HEK293T (cell line): ENCODE measurements at regions not wholly inside any gene's neighbourhood (a gene's known extent, or its start where the extent isn't known, plus 50 kb on each side); places are given as distances from the start of the nearest gene placed in this dataset.

ENCODE experiments used
- BHLHE40 ChIP-seq: fragments of 450-650 bp; IDR thresholded peaks from 2 replicates; pipeline ENCODE4 v1.6.1; 2016; ENCODE audit warnings: mild to moderate bottlenecking, moderate library complexity, borderline replicate concordance
- CTBP1 ChIP-seq: fragments of 450-650 bp; IDR thresholded peaks from 2 replicates; pipeline ENCODE4 v1.6.1; 2016; ENCODE audit warnings: borderline replicate concordance
- FOXA1 ChIP-seq: fragments of 450-650 bp; IDR thresholded peaks from 2 replicates; pipeline ENCODE4 v1.6.1; 2016; ENCODE audit warnings: mild to moderate bottlenecking
- FOXM1 ChIP-seq: fragments of 450-650 bp; IDR thresholded peaks from 2 replicates; pipeline ENCODE4 v1.6.1; 2017; ENCODE audit warnings: mild to moderate bottlenecking, borderline replicate concordance
- SP1 ChIP-seq: fragments of 450-650 bp; IDR thresholded peaks from 2 replicates; pipeline ENCODE4 v1.6.1; 2017
- SUZ12 ChIP-seq: fragments of 450-650 bp; IDR thresholded peaks from 2 replicates; pipeline ENCODE4 v1.6.1; 2016; ENCODE audit warnings: mild to moderate bottlenecking
- ZNF384 ChIP-seq: fragments of 450-650 bp; IDR thresholded peaks from 2 replicates; pipeline ENCODE4 v1.6.1; 2016
- TF ChIP-seq, protein P1 (sequence below): fragments of 450-650 bp; IDR thresholded peaks from 2 replicates; pipeline ENCODE4 v1.6.1; 2016

DNA sequence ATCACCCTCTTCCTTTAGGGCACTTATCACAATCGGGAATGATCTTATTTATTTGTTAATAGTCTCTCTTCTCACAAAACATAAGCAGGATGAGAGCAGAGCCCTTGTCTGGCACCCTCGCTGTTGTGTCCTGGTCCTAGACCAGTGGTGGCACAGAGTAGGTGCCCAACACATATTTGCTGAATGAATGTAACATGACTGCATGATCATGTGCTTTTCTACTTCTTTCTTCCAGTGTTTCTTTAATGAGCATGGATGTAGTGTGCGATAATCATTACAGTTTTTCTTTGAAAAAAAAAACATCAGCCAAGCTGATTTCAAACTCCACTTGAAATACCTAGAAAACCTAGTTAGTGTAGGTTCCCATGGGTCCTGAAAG, 164.1 kb downstream of the CHIC2 start:
- TF ChIP-seq, protein P1, sequence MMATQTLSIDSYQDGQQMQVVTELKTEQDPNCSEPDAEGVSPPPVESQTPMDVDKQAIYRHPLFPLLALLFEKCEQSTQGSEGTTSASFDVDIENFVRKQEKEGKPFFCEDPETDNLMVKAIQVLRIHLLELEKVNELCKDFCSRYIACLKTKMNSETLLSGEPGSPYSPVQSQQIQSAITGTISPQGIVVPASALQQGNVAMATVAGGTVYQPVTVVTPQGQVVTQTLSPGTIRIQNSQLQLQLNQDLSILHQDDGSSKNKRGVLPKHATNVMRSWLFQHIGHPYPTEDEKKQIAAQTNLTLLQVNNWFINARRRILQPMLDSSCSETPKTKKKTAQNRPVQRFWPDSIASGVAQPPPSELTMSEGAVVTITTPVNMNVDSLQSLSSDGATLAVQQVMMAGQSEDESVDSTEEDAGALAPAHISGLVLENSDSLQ: no peak
- TF ChIP-seq BHLHE40: no peak
- TF ChIP-seq FOXM1: no peak
- TF ChIP-seq SUZ12: no peak
- no peak for TF ChIP-seq SP1
- TF ChIP-seq FOXA1: no peak
- no peak for TF ChIP-seq ZNF384
- no peak for TF ChIP-seq CTBP1
